HEK293T (cell line): ENCODE measurements at regions not wholly inside any gene's neighbourhood (a gene's known extent, or its start where the extent isn't known, plus 50 kb on each side); places are given as distances from the start of the nearest gene placed in this dataset.

Source experiments
- CTCF ChIA-PET: fragments of 350-600 bp; formaldehyde crosslinking; extraction: SDS; loops from one replicate; lab custom pipeline; 2021; ENCODE audit warnings: antibody characterized with exemption, inconsistent platforms; lab: Yijun Ruan, JAX
- POLR2A ChIA-PET: fragments of 350-600 bp; formaldehyde crosslinking; extraction: SDS; loops from one replicate; lab custom pipeline; 2020; ENCODE audit warnings: antibody characterized with exemption, inconsistent platforms; lab: Yijun Ruan, JAX
- DNase-seq: peaks from one replicate; pipeline ENCODE4 v3.0.0; 2012; ENCODE audit warnings: mixed read lengths; ENCODE audit errors: extremely low spot score
- ARNT ChIP-seq: fragments of 450-650 bp; IDR thresholded peaks from 2 replicates; pipeline ENCODE4 v1.6.1; 2017; ENCODE audit warnings: mild to moderate bottlenecking
- BHLHE40 ChIP-seq: fragments of 450-650 bp; IDR thresholded peaks from 2 replicates; pipeline ENCODE4 v1.6.1; 2016; ENCODE audit warnings: mild to moderate bottlenecking, moderate library complexity, borderline replicate concordance
- CTBP1 ChIP-seq: fragments of 450-650 bp; IDR thresholded peaks from 2 replicates; pipeline ENCODE4 v1.6.1; 2016; ENCODE audit warnings: borderline replicate concordance
- ELF4 ChIP-seq: fragments of 450-650 bp; IDR thresholded peaks from 2 replicates; pipeline ENCODE4 v1.6.1; 2017; ENCODE audit warnings: antibody characterized with exemption
- FOXA1 ChIP-seq: fragments of 450-650 bp; IDR thresholded peaks from 2 replicates; pipeline ENCODE4 v1.6.1; 2016; ENCODE audit warnings: mild to moderate bottlenecking
- FOXK2 ChIP-seq: fragments of 450-650 bp; IDR thresholded peaks from 2 replicates; pipeline ENCODE4 v1.6.1; 2016; ENCODE audit warnings: mild to moderate bottlenecking
- FOXM1 ChIP-seq: fragments of 450-650 bp; IDR thresholded peaks from 2 replicates; pipeline ENCODE4 v1.6.1; 2017; ENCODE audit warnings: mild to moderate bottlenecking, borderline replicate concordance
- HDGF ChIP-seq: fragments of 450-650 bp; IDR thresholded peaks from 2 replicates; pipeline ENCODE4 v1.6.1; 2017; ENCODE audit warnings: antibody characterized with exemption, borderline replicate concordance
- L3MBTL2 ChIP-seq: fragments of 450-650 bp; conservative IDR thresholded peaks from 2 replicates; pipeline ENCODE4 v1.6.1; 2016; ENCODE audit warnings: mild to moderate bottlenecking
- LEF1 ChIP-seq: fragments of 450-650 bp; IDR thresholded peaks from 2 replicates; pipeline ENCODE4 v1.6.1; 2017; ENCODE audit warnings: mild to moderate bottlenecking, borderline replicate concordance
- NFRKB ChIP-seq: fragments of 450-650 bp; IDR thresholded peaks from 2 replicates; pipeline ENCODE4 v1.6.1; 2016; ENCODE audit warnings: mild to moderate bottlenecking, moderate library complexity
- PKNOX1 ChIP-seq: fragments of 450-650 bp; IDR thresholded peaks from 2 replicates; pipeline ENCODE4 v1.6.1; 2016
- SP1 ChIP-seq: fragments of 450-650 bp; IDR thresholded peaks from 2 replicates; pipeline ENCODE4 v1.6.1; 2017
- SUZ12 ChIP-seq: fragments of 450-650 bp; IDR thresholded peaks from 2 replicates; pipeline ENCODE4 v1.6.1; 2016; ENCODE audit warnings: mild to moderate bottlenecking
- TARDBP ChIP-seq: fragments of 450-650 bp; IDR thresholded peaks from 2 replicates; pipeline ENCODE4 v1.6.1; 2016
- ZNF384 ChIP-seq: fragments of 450-650 bp; IDR thresholded peaks from 2 replicates; pipeline ENCODE4 v1.6.1; 2016

- TF ChIP-seq TARDBP: no peak
- no peak for TF ChIP-seq LEF1
- no peak for TF ChIP-seq ELF4
- TF ChIP-seq FOXM1: no peak
- TF ChIP-seq ARNT: no peak
- TF ChIP-seq CTBP1: no peak
- no peak for DNase-seq
- POLR2A ChIA-PET: no interaction called here
- CTCF ChIA-PET: interaction anchor here (1.0 kb wide), 1 partner anchor 286 kb away, joined by 4 read pairs; no protein-coding TSS in a partner anchor
These were observed 232.6 kb downstream of the SOD2 start for GRCh38 chr6:159460476-159460875.

GRCh38 chr6:159456349-159456748 lies 236.7 kb downstream of the SOD2 start:
- POLR2A ChIA-PET: no interaction called here
- no peak for DNase-seq
- TF ChIP-seq SUZ12 (no peak), HDGF (no peak), BHLHE40 (no peak), LEF1 (no peak), ARNT (no peak), L3MBTL2 (no peak), FOXA1 (no peak), FOXM1 (no peak), PKNOX1 (no peak)
- CTCF ChIA-PET: no interaction called here

GRCh38 chr6:159455700-159456274 lies 237.3 kb downstream of the SOD2 start:
- DNase-seq: no peak
- CTCF ChIA-PET: no interaction called here
- TF ChIP-seq BHLHE40 (no peak), ARNT (no peak), SUZ12 (no peak), FOXK2 (no peak), FOXM1 (no peak), HDGF (no peak), SP1 (no peak), CTBP1 (no peak), ELF4 (no peak), L3MBTL2 (no peak), PKNOX1 (no peak), LEF1 (no peak), NFRKB (no peak), FOXA1 (no peak), TARDBP (no peak), ZNF384 (no peak)
- POLR2A ChIA-PET: no interaction called here

- POLR2A ChIA-PET: no interaction called here
- TF ChIP-seq ELF4 (no peak), CTBP1 (no peak), SUZ12 (no peak), NFRKB (no peak), ZNF384 (no peak), LEF1 (no peak), HDGF (no peak), L3MBTL2 (no peak), BHLHE40 (no peak), PKNOX1 (no peak), SP1 (no peak), ARNT (no peak), FOXM1 (no peak)
- DNase-seq: no peak
- CTCF ChIA-PET: no interaction called here
These were observed 242.1 kb downstream of the SOD2 start for GRCh38 chr6:159450815-159451465.

GRCh38 chr6:159446340-159446739 lies 246.7 kb downstream of the SOD2 start:
- no peak for DNase-seq
- no peak for TF ChIP-seq BHLHE40
- TF ChIP-seq LEF1: no peak
- ChIA-PET POLR2A (no interaction called here), CTCF (no interaction called here)

GRCh38 chr6:159445351-159445750 lies 247.7 kb downstream of the SOD2 start:
- POLR2A ChIA-PET: no interaction called here

More at GRCh38 chr6:159445351-159445750, 247.7 kb downstream of the SOD2 start:
- no peak for TF ChIP-seq TARDBP
- DNase-seq: no peak
- CTCF ChIA-PET: no interaction called here
